T-cell (primary cell): ENCODE measurements at regions not wholly inside any gene's neighbourhood (a gene's known extent, or its start where the extent isn't known, plus 50 kb on each side); places are given as distances from the start of the nearest gene placed in this dataset.

ENCODE experiments used
- ATAC-seq, 4 experiments: fragments of 200-7000 bp in 3 of 4; fragments of 150-1000 bp in 1 of 4; cut with Tn5 transposase; replicated peaks in 1 of 4; 1 replicate in 3 of 4; 2 replicates in 1 of 4; pipeline ENCODE4 v1.10.0; 2021; ENCODE audit warnings: moderate library complexity in 3 of 4, mild to moderate bottlenecking in 2 of 4, moderate number of reproducible peaks in 1 of 4
- CTCF ChIA-PET, 2 donors: fragments of 300-600 bp; sonication (Branson Sonifier 250); formaldehyde crosslinking; loops; one replicate each; lab custom pipeline; 2022; ENCODE audit warnings: antibody characterized with exemption in 2 of 2; lab: Charles Lee
- POLR2A ChIA-PET, 2 donors: fragments of 300-600 bp; sonication (Branson Sonifier 250); formaldehyde crosslinking; loops; one replicate each; lab custom pipeline; 2022; ENCODE audit warnings: antibody characterized with exemption in 2 of 2; lab: Charles Lee
- DNase-seq, 35 experiments: peaks; one replicate each; pipeline versions ENCODE4 v3.0.0 to v3.0.0-alpha.2; 2013 to 2023
- H3K27ac ChIP-seq: one replicate; pipeline ENCODE4 v1.5.1; 2013; ENCODE audit warnings: low read length
- H3K27me3 ChIP-seq, 2 experiments: replicated peaks in 1 of 2; 1 replicate in 1 of 2; 2 replicates in 1 of 2; pipeline versions ENCODE4 v1.6.1 to v1.7.0; 2013; ENCODE audit warnings: low read length in 1 of 2, mixed read lengths in 1 of 2; ENCODE audit not compliant: control insufficient read depth in 2 of 2, insufficient read depth in 2 of 2; ENCODE audit errors: extremely low read depth in 1 of 2
- H3K36me3 ChIP-seq, 2 donors: 1 replicate in 1 of 2; 2 replicates in 1 of 2; pipeline versions ENCODE4 v1.6.1 to v1.7.0; 2013; ENCODE audit warnings: low read length in 1 of 2; ENCODE audit not compliant: control insufficient read depth in 2 of 2, insufficient read depth in 1 of 2; ENCODE audit errors: extremely low read depth in 1 of 2
- H3K4me1 ChIP-seq, 2 experiments: 1 replicate in 1 of 2; 2 replicates in 1 of 2; pipeline versions ENCODE4 v1.6.1 to v1.7.0; 2013; ENCODE audit warnings: low read length in 2 of 2, mixed read lengths in 1 of 2; ENCODE audit not compliant: insufficient read depth in 2 of 2, control insufficient read depth in 1 of 2; ENCODE audit errors: extremely low read depth in 1 of 2
- H3K4me3 ChIP-seq, 2 donors: 1 replicate in 1 of 2; 2 replicates in 1 of 2; pipeline versions ENCODE4 v1.5.1 to v1.7.0; 2013; ENCODE audit warnings: mild to moderate bottlenecking in 2 of 2, low read length in 1 of 2, moderate library complexity in 1 of 2; ENCODE audit not compliant: control insufficient read depth in 1 of 2; ENCODE audit errors: extremely low read depth in 1 of 2
- H3K9me3 ChIP-seq: 2 replicates; pipeline ENCODE4 v1.7.0; 2013
- H3K27ac Mint-ChIP-seq, 2 donors: one replicate each; pipeline ENCODE4 v1.8.0; 2020 to 2021; ENCODE audit warnings: mild to moderate bottlenecking in 2 of 2, mixed read lengths in 2 of 2
- H3K27me3 Mint-ChIP-seq, 2 donors: one replicate each; pipeline ENCODE4 v1.8.0; 2021 to 2022; ENCODE audit warnings: mixed read lengths in 2 of 2
- H3K36me3 Mint-ChIP-seq: one replicate; pipeline ENCODE4 v1.8.0; 2021; ENCODE audit warnings: mixed read lengths
- H3K4me1 Mint-ChIP-seq, 3 donors: one replicate each; pipeline ENCODE4 v1.8.0; 2020 to 2022; ENCODE audit warnings: mixed read lengths in 3 of 3, mild to moderate bottlenecking in 1 of 3
- H3K4me3 Mint-ChIP-seq, 3 donors: one replicate each; pipeline ENCODE4 v1.8.0; 2020 to 2022; ENCODE audit warnings: mild to moderate bottlenecking in 3 of 3, mixed read lengths in 3 of 3, moderate library complexity in 3 of 3
- H3K9me3 Mint-ChIP-seq, 3 donors: one replicate each; pipeline ENCODE4 v1.8.0; 2020 to 2022; ENCODE audit warnings: mixed read lengths in 3 of 3
- WGBS: methylation state at CpG from one replicate; pipeline ENCODE4 v1.1.5; 2013; ENCODE audit warnings: missing lambda C conversion rate; ENCODE audit not compliant: insufficient coverage; 5-methylcytosine and 5-hydroxymethylcytosine counted together

DNA sequence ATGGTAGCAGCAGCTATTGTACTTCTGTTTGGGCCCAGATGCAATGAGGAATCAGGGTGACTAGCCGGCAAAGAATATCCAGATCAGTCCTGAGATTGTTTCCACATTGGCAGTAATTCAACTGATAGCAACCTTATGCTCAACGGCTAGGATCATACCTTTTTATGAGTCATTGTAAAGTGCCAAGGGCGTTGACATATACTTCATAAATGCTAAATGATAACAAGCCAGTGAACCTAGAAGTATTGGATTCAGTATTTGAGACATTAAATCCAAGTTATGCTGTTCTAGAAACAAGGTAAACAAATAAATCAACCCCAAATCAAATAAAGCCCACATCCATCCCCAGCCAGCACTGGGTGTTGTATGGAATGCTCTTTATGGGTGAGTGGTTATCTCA lies 207.1 kb upstream of the ZFHX3 start:
- 100% methylated on average over 1 of the region's 3 CpGs for WGBS
- no peak for DNase-seq
- no peak overlapping the region for H3K4me3 ChIP-seq
- H3K9me3 ChIP-seq = no peaks in the 10 kb centered on the region
- H3K36me3 ChIP-seq = no peaks in the 10 kb centered on the region
- no peaks in the 10 kb centered on the region for H3K27me3 ChIP-seq
- no peak overlapping the region for H3K27ac Mint-ChIP-seq
- ChIA-PET POLR2A (no interaction called here), CTCF (no interaction called here)
- no peaks in the 10 kb centered on the region for H3K4me1 ChIP-seq
- H3K36me3 Mint-ChIP-seq = no peaks in the 10 kb centered on the region
- no peak overlapping the region for H3K27ac ChIP-seq
- no peak for ATAC-seq
- no peaks in the 10 kb centered on the region for H3K4me1 Mint-ChIP-seq
- H3K9me3 Mint-ChIP-seq = peaks cover 0 to 4% (median 3%) of the 10 kb centered on the region in 3 donors
- H3K27me3 Mint-ChIP-seq = no peaks in the 10 kb centered on the region
- H3K4me3 Mint-ChIP-seq = no peak overlapping the region

DNA sequence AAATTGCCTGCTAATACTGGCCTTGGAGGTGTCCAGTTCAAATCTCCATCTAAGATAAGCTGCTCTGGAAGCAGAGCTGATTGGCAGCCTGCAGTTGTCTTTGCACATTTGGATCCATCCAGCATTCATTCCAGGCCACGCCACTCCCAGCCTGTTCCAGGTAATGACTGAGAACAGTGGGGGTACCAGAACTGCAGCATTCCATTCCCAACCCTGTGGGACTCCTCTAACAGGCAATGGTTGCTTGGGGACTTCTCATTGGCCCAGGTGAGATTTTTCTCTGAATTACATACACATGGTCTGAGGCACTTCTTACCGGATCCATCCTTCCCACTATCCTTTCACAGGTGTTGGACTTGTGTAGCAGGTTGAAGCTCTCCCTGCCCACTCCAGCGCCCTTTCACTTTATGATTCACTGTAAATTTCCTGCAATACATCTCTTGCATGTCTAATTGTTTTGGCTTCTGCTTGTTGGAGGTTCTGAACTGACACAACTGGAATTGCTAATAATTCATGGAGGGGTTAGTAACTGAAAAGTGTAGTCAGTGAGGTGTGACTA lies 206.1 kb upstream of the ZFHX3 start:
- Histone ChIP-seq H3K27ac (no peak overlapping the region), H3K36me3 (no peaks in the 10 kb centered on the region), H3K4me3 (no peak overlapping the region), H3K27me3 (no peaks in the 10 kb centered on the region), H3K4me1 (no peaks in the 10 kb centered on the region), H3K9me3 (no peaks in the 10 kb centered on the region)
- Mint-ChIP-seq H3K36me3 (no peaks in the 10 kb centered on the region), H3K27ac (no peak overlapping the region), H3K9me3 (peaks cover 0 to 4% (median 3%) of the 10 kb centered on the region in 3 donors), H3K4me3 (no peak overlapping the region), H3K4me1 (no peaks in the 10 kb centered on the region), H3K27me3 (no peaks in the 10 kb centered on the region)
- ATAC-seq (no peak), DNase-seq (no peak)
- ChIA-PET POLR2A (no interaction called here), CTCF (no interaction called here)
- 90% methylated on average over 2 of the region's 3 CpGs for WGBS

DNA sequence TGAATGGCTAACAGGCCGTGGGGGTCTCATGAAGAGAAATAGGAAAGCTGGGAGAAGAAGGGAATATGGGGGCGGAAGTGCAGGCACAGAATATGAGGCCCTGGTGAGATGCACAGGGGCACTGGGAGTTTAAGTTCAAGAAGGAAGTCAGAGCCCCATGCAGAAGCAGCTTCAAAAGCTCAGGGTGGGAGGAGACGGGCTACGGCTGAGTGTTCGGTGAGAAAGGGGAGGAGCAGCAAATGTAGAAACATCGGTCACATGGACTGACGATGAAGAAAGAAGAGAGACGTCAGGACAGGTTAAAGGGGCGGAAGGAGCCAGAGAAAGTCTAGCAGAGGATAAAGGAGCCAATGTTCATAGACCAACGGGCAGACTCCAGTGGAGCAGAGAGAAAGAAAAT lies 204.5 kb upstream of the ZFHX3 start:
- Mint-ChIP-seq H3K4me3 (no peak overlapping the region), H3K36me3 (no peaks in the 10 kb centered on the region), H3K4me1 (no peaks in the 10 kb centered on the region), H3K9me3 (peaks cover 0 to 4% (median 0%) of the 10 kb centered on the region in 3 donors), H3K27ac (no peak overlapping the region), H3K27me3 (no peaks in the 10 kb centered on the region)
- CTCF ChIA-PET = no interaction called here
- Histone ChIP-seq H3K9me3 (no peaks in the 10 kb centered on the region), H3K36me3 (no peaks in the 10 kb centered on the region), H3K4me3 (no peak overlapping the region), H3K27me3 (no peaks in the 10 kb centered on the region), H3K4me1 (no peaks in the 10 kb centered on the region), H3K27ac (no peak overlapping the region)
- DNase-seq (no peak), ATAC-seq (no peak)
- POLR2A ChIA-PET = no interaction called here
- 42% methylated on average over 10 of the region's 10 CpGs for WGBS

DNA sequence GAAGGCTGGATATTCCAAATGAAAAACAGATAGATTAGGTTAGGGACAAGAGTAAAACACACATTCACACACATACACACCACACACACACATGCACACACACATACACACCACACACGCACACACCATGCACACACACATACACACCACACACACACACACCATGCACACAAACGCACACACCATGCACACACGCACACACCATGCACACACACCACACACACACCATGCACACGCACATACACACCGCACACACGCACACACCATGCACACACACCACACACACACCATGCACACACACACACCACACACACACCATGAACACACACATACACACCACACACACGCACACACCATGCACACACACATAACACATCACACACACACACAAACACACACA lies 203.7 kb upstream of the ZFHX3 start:
- Mint-ChIP-seq H3K4me3 (no peak overlapping the region), H3K27me3 (no peaks in the 10 kb centered on the region), H3K9me3 (peaks cover 0 to 4% (median 0%) of the 10 kb centered on the region in 3 donors), H3K36me3 (no peaks in the 10 kb centered on the region), H3K4me1 (no peaks in the 10 kb centered on the region), H3K27ac (no peak overlapping the region)
- ATAC-seq (no peak), DNase-seq (no peak)
- POLR2A ChIA-PET = no interaction called here
- Histone ChIP-seq H3K27me3 (no peaks in the 10 kb centered on the region), H3K36me3 (no peaks in the 10 kb centered on the region), H3K4me1 (no peaks in the 10 kb centered on the region), H3K9me3 (no peaks in the 10 kb centered on the region), H3K27ac (no peak overlapping the region), H3K4me3 (no peak overlapping the region)
- CTCF ChIA-PET = no interaction called here
- 90% methylated on average over 2 of the region's 7 CpGs for WGBS

DNA sequence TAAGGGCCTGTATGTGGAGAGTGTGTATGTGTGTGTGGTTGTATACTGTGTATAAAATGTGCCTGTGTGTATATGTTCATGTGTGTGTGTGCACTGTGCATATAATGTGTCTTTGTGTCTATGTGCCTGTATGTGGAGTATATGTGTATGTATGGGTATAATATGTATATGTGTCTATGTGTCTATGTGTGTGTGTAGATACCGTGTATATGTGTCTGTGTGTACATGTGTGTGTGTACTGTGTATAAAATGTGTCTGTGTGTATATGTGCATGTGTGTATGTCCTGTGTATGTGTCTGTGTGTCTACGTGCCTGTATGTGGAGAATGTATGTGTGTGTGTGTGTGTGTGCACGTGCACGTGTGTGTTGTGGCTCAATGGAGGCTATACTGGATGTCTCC lies 200.4 kb upstream of the ZFHX3 start:
- no peak overlapping the region for H3K27ac ChIP-seq
- Mint-ChIP-seq H3K9me3 (no peaks in the 10 kb centered on the region), H3K4me1 (no peaks in the 10 kb centered on the region), H3K27ac (no peak overlapping the region), H3K4me3 (no peak overlapping the region), H3K36me3 (no peaks in the 10 kb centered on the region), H3K27me3 (no peaks in the 10 kb centered on the region)
- H3K4me3 ChIP-seq = no peak overlapping the region
- no peaks in the 10 kb centered on the region for H3K27me3 ChIP-seq
- DNase-seq (no peak), ATAC-seq (no peak)
- no peaks in the 10 kb centered on the region for H3K9me3 ChIP-seq
- ChIA-PET POLR2A (no interaction called here), CTCF (no interaction called here)
- WGBS = 85% methylated on average over 4 of the region's 4 CpGs
- no peaks in the 10 kb centered on the region for H3K36me3 ChIP-seq
- H3K4me1 ChIP-seq = no peaks in the 10 kb centered on the region

DNA sequence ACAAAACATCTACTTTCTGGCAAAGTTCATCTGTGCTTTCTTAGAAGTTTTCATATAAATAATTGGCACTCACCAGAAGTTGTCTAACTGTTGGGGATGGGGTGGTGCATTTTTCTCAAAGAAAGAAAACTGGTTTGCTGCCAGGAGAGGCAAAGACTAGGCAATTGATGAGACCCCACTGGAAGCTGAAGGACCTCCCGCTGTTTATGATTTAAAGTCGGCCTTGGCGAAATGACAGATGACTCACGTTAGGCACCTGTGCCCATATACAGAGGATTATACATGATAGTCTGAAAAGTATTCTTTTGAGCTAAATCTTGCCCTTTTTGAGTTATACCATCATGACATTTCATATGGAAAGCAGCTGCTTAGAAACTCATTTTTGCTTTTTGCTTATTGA lies 193.0 kb upstream of the ZFHX3 start:
- H3K4me1 Mint-ChIP-seq = no peaks in the 10 kb centered on the region
- Histone ChIP-seq H3K9me3 (no peaks in the 10 kb centered on the region), H3K36me3 (no peaks in the 10 kb centered on the region), H3K27me3 (no peaks in the 10 kb centered on the region), H3K27ac (no peak overlapping the region), H3K4me1 (no peaks in the 10 kb centered on the region), H3K4me3 (no peak overlapping the region)
- H3K4me3 Mint-ChIP-seq = no peak overlapping the region
- no peak overlapping the region for H3K27ac Mint-ChIP-seq
- DNase-seq (no peak), ATAC-seq (no peak)
- ChIA-PET POLR2A (no interaction called here), CTCF (no interaction called here)
- H3K36me3 Mint-ChIP-seq = no peaks in the 10 kb centered on the region
- H3K27me3 Mint-ChIP-seq = peaks cover 0 to 5% of the 10 kb centered on the region in 2 donors
- 100% methylated on average over 1 of the region's 4 CpGs for WGBS
- H3K9me3 Mint-ChIP-seq = peaks cover 0 to 3% (median 0%) of the 10 kb centered on the region in 3 donors

DNA sequence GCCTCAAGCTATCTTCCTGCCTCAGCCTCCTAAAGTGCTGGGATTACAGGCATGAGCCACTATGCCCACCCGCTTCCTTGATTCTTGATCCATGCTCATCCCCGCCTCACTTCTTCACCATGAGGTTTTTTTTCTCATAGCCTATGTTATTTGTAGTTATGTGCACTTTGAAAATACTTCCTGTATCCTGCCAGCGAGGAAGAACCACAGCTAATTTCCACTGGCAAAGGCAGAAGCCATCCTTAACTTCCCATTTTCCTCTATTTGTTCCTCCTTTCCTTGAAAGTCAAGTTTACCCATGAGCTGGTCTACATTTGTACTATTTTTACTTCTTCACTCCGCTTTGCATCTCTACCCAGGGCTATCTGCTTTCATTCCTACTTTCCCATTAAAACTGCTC lies 189.7 kb upstream of the ZFHX3 start:
- H3K4me1 ChIP-seq = no peaks in the 10 kb centered on the region
- H3K4me3 ChIP-seq = no peak overlapping the region
- no peaks in the 10 kb centered on the region for H3K4me1 Mint-ChIP-seq
- H3K9me3 ChIP-seq = no peaks in the 10 kb centered on the region
- H3K36me3 ChIP-seq = no peaks in the 10 kb centered on the region
- peaks cover 0 to 5% of the 10 kb centered on the region in 2 donors for H3K27me3 Mint-ChIP-seq
- ChIA-PET CTCF (no interaction called here), POLR2A (no interaction called here)
- no peak overlapping the region for H3K4me3 Mint-ChIP-seq
- DNase-seq (no peak), ATAC-seq (no peak)
- no peaks in the 10 kb centered on the region for H3K27me3 ChIP-seq
- H3K9me3 Mint-ChIP-seq = peaks cover 0 to 3% (median 0%) of the 10 kb centered on the region in 3 donors
- WGBS = 57% methylated on average over 2 of the region's 4 CpGs
- no peak overlapping the region for H3K27ac ChIP-seq
- no peaks in the 10 kb centered on the region for H3K36me3 Mint-ChIP-seq
- no peak overlapping the region for H3K27ac Mint-ChIP-seq
